ENCODE measurements at regions not wholly inside any gene's neighbourhood (a gene's known extent, or its start where the extent isn't known, plus 50 kb on each side); places are given as distances from the start of the nearest gene placed in this dataset.

GRCh38 chr11:106327637-106328036, 250.2 kb downstream of the AASDHPPT start:
- peak in 3 of 8 experiments; percentile 40 to 93 (median 85) for ATAC-seq (replicated peaks in 6 of 8)
- H3K27ac ChIP-seq: no peak overlapping the region
- in situ Hi-C loops (cut with MboI; ENCODE audit: low pct_unique_long_range_greater_than_20kb in 2 of 9, low sequenced_read_pairs in 9 of 9, unreplicated experiment in 9 of 9): loop anchor here in 1 of 9 experiments (25.0 kb wide), 1 partner anchor 90 kb away; no protein-coding TSS in a partner anchor
- H3K4me1 ChIP-seq (replicated peaks in 1 of 2): no peaks in the 10 kb centered on the region
- H3K4me3 ChIP-seq: no peak overlapping the region

GRCh38 chr11:106329273-106330018, 252.0 kb downstream of the AASDHPPT start:
- H3K4me3 ChIP-seq: no peak overlapping the region
- no peaks in the 10 kb centered on the region for H3K4me1 ChIP-seq (replicated peaks in 1 of 2)
- in situ Hi-C loops (cut with MboI; ENCODE audit: low pct_unique_long_range_greater_than_20kb in 2 of 9, low sequenced_read_pairs in 9 of 9, unreplicated experiment in 9 of 9): loop anchor here in 1 of 9 experiments (25.0 kb wide), 1 partner anchor 92 kb away; no protein-coding TSS in a partner anchor
- ATAC-seq (replicated peaks in 6 of 8): no peak
- no peak overlapping the region for H3K27ac ChIP-seq
- 71 to 100% (median 100%) methylated on average over 1 of the region's 1 CpG; no CpG with 5 or more reads in 3 of the 10 experiments for WGBS, 10 experiments

- Histone ChIP-seq H3K4me3 (no peak overlapping the region), H3K4me1 (replicated peaks in 1 of 2) (no peaks in the 10 kb centered on the region), H3K27ac (no peak overlapping the region)
- peak in 1 of 8 experiments; percentile 24 for ATAC-seq (replicated peaks in 6 of 8)
- in situ Hi-C loops (cut with MboI; ENCODE audit: low pct_unique_long_range_greater_than_20kb in 2 of 9, low sequenced_read_pairs in 9 of 9, unreplicated experiment in 9 of 9): loop anchor here in 1 of 9 experiments (25.0 kb wide), 1 partner anchor 94 kb away; no protein-coding TSS in a partner anchor
- WGBS, 10 experiments: 0 to 100% (median 90%) methylated on average over 1 to 3 of the region's 3 CpGs; no CpG with 5 or more reads in 1 of the 10 experiments
These were observed 253.7 kb downstream of the AASDHPPT start for GRCh38 chr11:106331176-106331575.

- ATAC-seq (replicated peaks in 6 of 8): no peak
- H3K4me1 ChIP-seq (replicated peaks in 1 of 2): no peaks in the 10 kb centered on the region
- H3K27ac ChIP-seq: no peak overlapping the region
- WGBS, 10 experiments: 33 to 92% (median 83%) methylated on average over 1 to 2 of the region's 2 CpGs; no CpG with 5 or more reads in 3 of the 10 experiments
- in situ Hi-C loops (cut with MboI; ENCODE audit: low pct_unique_long_range_greater_than_20kb in 2 of 9, low sequenced_read_pairs in 9 of 9, unreplicated experiment in 9 of 9): loop anchor here in 1 of 9 experiments (25.0 kb wide), 1 partner anchor 96 kb away; no protein-coding TSS in a partner anchor
- no peak overlapping the region for H3K4me3 ChIP-seq
These were observed 256.2 kb downstream of the AASDHPPT start for GRCh38 chr11:106333678-106334077.

GRCh38 chr11:106344394-106344793, 266.9 kb downstream of the AASDHPPT start:
- in situ Hi-C loops (cut with MboI; ENCODE audit: low pct_unique_long_range_greater_than_20kb in 2 of 9, low sequenced_read_pairs in 9 of 9, unreplicated experiment in 9 of 9): loop anchor here in 1 of 9 experiments (25.0 kb wide), 1 partner anchor 107 kb away; no protein-coding TSS in a partner anchor
- no peak for ATAC-seq (replicated peaks in 6 of 8)
- WGBS, 10 experiments: 0 to 100% (median 67%) methylated on average over 1 to 2 of the region's 2 CpGs
- no peak overlapping the region for H3K4me3 ChIP-seq
- no peaks in the 10 kb centered on the region for H3K4me1 ChIP-seq (replicated peaks in 1 of 2)
- H3K27ac ChIP-seq: no peak overlapping the region

DNA sequence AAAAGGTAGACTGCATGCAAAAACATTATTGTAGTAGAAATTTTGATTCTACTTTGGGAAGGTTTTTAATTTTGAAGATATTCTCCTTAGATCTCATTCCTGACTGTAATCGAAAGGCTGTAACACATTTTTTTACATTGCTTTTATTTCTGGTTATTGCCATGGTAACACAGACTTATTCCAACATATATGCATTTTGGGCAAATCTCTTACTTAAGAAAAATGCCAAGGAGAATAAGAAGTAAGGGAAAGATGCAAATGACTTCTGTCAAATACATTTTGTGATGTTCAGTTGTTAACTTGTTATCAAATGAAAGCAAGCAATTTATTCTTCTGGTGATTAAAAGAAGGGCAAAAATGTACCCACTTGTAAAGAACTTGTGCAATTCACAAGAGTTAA, 267.5 kb downstream of the AASDHPPT start:
- no peaks in the 10 kb centered on the region for H3K4me1 ChIP-seq (replicated peaks in 1 of 2)
- no peak for ATAC-seq (replicated peaks in 6 of 8)
- in situ Hi-C loops (cut with MboI; ENCODE audit: low pct_unique_long_range_greater_than_20kb in 2 of 9, low sequenced_read_pairs in 9 of 9, unreplicated experiment in 9 of 9): loop anchor here in 1 of 9 experiments (25.0 kb wide), 1 partner anchor 108 kb away; no protein-coding TSS in a partner anchor
- 21 to 100% (median 100%) methylated on average over 1 of the region's 1 CpG; no CpG with 5 or more reads in 1 of the 10 experiments for WGBS, 10 experiments
- no peak overlapping the region for H3K4me3 ChIP-seq
- no peak overlapping the region for H3K27ac ChIP-seq

GRCh38 chr11:106353031-106353430, 275.6 kb downstream of the AASDHPPT start:
- 60 to 100% (median 79%) methylated on average over 1 to 2 of the region's 2 CpGs; no CpG with 5 or more reads in 2 of the 10 experiments for WGBS, 10 experiments
- Histone ChIP-seq H3K4me3 (no peak overlapping the region), H3K4me1 (replicated peaks in 1 of 2) (no peaks in the 10 kb centered on the region), H3K27ac (no peak overlapping the region)
- no peak for ATAC-seq (replicated peaks in 6 of 8)
- in situ Hi-C loops (cut with MboI; ENCODE audit: low pct_unique_long_range_greater_than_20kb in 2 of 9, low sequenced_read_pairs in 9 of 9, unreplicated experiment in 9 of 9): no loop called here

- H3K4me3 ChIP-seq: no peak overlapping the region
- ATAC-seq (replicated peaks in 6 of 8): no peak
- no peak overlapping the region for H3K27ac ChIP-seq
- in situ Hi-C loops (cut with MboI; ENCODE audit: low pct_unique_long_range_greater_than_20kb in 2 of 9, low sequenced_read_pairs in 9 of 9, unreplicated experiment in 9 of 9): no loop called here
- no peaks in the 10 kb centered on the region for H3K4me1 ChIP-seq (replicated peaks in 1 of 2)
- 28 to 88% (median 69%) methylated on average over 2 of the region's 2 CpGs; no CpG with 5 or more reads in 2 of the 10 experiments for WGBS, 10 experiments
These were observed 291.8 kb downstream of the AASDHPPT start for GRCh38 chr11:106369224-106369623.

DNA sequence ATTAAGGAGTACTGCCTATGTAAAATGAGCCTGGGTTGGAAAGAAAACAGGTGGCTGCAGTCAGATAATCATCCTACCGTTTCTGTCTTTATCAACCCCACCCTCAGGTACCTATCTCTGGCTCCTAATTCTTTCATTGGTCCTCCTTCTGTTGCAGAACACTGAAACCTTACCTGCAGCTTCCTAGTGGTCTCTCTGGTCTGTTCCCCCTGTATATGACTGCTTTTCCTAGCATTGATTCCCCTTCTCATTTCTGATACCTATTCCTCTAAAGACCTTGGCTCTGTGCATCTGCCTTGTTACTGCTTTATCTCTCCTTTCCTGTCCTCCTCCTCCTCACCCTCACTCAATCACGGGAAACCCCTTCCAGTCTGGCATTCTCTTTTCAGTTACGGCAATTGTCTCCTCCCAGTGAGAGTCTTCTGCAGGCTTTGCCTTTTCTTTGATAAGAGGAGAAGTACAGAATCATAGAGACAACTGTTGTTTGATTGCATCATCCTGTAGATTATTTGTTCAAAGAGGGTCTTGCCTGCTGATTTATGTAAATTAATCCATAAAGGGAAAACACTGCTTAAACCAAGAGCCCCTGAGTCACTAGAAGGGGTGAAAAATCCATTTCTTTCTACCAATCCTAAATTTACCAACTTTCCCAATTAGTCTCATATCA, 301.2 kb downstream of the AASDHPPT start:
- ATAC-seq (replicated peaks in 6 of 8): no peak
- in situ Hi-C loops (cut with MboI; ENCODE audit: low pct_unique_long_range_greater_than_20kb in 2 of 9, low sequenced_read_pairs in 9 of 9, unreplicated experiment in 9 of 9): no loop called here
- no peak overlapping the region for H3K27ac ChIP-seq
- WGBS, 10 experiments: 41 to 100% (median 78%) methylated on average over 1 to 3 of the region's 3 CpGs
- no peak overlapping the region for H3K4me3 ChIP-seq
- H3K4me1 ChIP-seq (replicated peaks in 1 of 2): no peaks in the 10 kb centered on the region

DNA sequence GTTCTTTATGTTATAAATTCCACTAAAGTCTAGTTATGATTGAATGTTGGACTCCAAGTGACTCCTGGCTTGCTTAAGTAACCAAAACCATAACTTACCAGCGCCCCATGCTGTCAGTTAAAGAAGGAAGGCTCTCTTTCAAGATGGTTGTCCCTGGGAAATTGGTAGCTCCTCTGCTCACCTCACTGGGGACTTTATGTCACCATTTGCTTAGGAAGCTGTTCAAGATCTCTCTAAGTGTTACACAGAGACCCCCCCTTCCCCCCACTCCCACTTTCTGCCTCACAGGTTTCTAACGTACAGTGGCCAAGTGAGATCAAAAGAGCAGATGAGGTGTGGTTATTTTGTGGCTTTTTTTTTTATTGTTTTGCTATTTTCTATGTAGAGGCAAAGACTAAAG, 301.8 kb downstream of the AASDHPPT start:
- no peak overlapping the region for H3K4me3 ChIP-seq
- peaks cover 2 to 3% of the 10 kb centered on the region in 2 donors for H3K4me1 ChIP-seq (replicated peaks in 1 of 2)
- H3K27ac ChIP-seq: no peak overlapping the region
- WGBS, 10 experiments: 50 to 100% (median 87%) methylated on average over 1 to 2 of the region's 2 CpGs; no CpG with 5 or more reads in 2 of the 10 experiments
- in situ Hi-C loops (cut with MboI; ENCODE audit: low pct_unique_long_range_greater_than_20kb in 2 of 9, low sequenced_read_pairs in 9 of 9, unreplicated experiment in 9 of 9): no loop called here
- no peak for ATAC-seq (replicated peaks in 6 of 8)

DNA sequence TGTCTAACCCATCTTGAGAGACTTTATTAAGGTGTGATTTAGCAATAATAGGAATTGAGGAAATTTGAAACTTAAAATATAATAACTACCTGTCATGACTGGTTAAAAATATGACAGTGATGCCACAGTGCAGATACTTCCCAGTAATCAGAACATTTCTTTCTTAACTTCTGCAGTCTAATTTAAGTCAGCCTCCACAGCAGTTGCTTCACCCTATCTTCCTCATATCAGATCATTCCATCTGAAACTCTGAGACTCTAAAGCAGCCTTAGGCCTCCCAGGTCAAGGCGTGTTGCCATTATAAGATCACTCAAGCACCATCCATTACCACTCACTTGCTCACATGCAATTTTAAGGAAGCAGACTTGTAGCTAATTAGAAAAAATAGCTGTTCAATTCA, 302.2 kb downstream of the AASDHPPT start:
- no peak overlapping the region for H3K4me3 ChIP-seq
- peaks cover 2 to 3% of the 10 kb centered on the region in 2 donors for H3K4me1 ChIP-seq (replicated peaks in 1 of 2)
- H3K27ac ChIP-seq: no peak overlapping the region
- in situ Hi-C loops (cut with MboI; ENCODE audit: low pct_unique_long_range_greater_than_20kb in 2 of 9, low sequenced_read_pairs in 9 of 9, unreplicated experiment in 9 of 9): no loop called here
- no peak for ATAC-seq (replicated peaks in 6 of 8)
- WGBS, 10 experiments: 67 to 100% (median 83%) methylated on average over 1 of the region's 1 CpG; no CpG with 5 or more reads in 6 of the 10 experiments

DNA sequence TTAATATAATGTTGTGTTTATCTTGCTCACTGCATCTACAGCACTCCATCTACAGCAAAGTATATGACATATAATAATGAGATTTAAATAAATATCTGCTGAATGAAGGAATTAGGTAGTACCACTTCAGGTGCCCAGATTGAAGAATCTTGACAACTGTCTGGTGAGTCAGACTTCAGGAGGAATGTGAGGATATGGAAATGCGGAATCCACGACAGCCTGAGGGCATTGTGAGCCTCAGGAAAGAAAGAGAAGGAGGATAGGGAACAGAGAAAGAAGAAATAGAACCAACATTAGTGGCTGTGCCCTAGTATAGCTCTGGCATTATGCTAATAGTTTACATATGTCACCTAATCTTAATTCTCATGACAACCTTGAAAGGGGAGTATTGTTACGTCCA, 304.4 kb downstream of the AASDHPPT start:
- ATAC-seq (replicated peaks in 6 of 8): no peak
- Histone ChIP-seq H3K4me3 (no peak overlapping the region), H3K4me1 (replicated peaks in 1 of 2) (peaks cover 2 to 3% of the 10 kb centered on the region in 2 donors), H3K27ac (no peak overlapping the region)
- in situ Hi-C loops (cut with MboI; ENCODE audit: low pct_unique_long_range_greater_than_20kb in 2 of 9, low sequenced_read_pairs in 9 of 9, unreplicated experiment in 9 of 9): no loop called here
- 74 to 100% (median 89%) methylated on average over 1 to 3 of the region's 3 CpGs; no CpG with 5 or more reads in 2 of the 10 experiments for WGBS, 10 experiments

DNA sequence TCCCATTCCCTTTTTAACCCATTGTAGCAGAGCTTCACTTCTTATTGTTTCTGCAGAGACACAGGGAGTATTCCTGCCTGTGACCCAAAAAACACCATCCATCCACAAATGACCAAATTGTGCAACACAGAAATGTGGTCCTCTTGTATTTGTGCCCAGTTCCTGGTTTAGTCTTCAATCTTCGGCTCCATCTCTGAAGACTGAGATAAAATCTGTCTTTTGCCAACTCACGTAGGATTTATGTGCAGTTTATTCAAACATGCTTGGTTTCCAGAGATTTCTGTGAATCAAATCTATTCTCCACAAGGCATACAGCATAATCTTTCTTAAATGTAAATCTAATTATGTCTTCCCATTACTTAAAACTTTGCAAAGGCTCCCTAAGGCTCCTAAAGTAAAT, 307.0 kb downstream of the AASDHPPT start:
- H3K27ac ChIP-seq: no peak overlapping the region
- ATAC-seq (replicated peaks in 6 of 8): no peak
- H3K4me1 ChIP-seq (replicated peaks in 1 of 2): peaks cover 2 to 3% of the 10 kb centered on the region in 2 donors
- H3K4me3 ChIP-seq: no peak overlapping the region
- WGBS, 10 experiments: 51 to 100% (median 83%) methylated on average over 1 to 2 of the region's 2 CpGs; no CpG with 5 or more reads in 2 of the 10 experiments
- in situ Hi-C loops (cut with MboI; ENCODE audit: low pct_unique_long_range_greater_than_20kb in 2 of 9, low sequenced_read_pairs in 9 of 9, unreplicated experiment in 9 of 9): no loop called here
